ENCODE measurements at regions not wholly inside any gene's neighbourhood (a gene's known extent, or its start where the extent isn't known, plus 50 kb on each side); places are given as distances from the start of the nearest gene placed in this dataset.

DNA sequence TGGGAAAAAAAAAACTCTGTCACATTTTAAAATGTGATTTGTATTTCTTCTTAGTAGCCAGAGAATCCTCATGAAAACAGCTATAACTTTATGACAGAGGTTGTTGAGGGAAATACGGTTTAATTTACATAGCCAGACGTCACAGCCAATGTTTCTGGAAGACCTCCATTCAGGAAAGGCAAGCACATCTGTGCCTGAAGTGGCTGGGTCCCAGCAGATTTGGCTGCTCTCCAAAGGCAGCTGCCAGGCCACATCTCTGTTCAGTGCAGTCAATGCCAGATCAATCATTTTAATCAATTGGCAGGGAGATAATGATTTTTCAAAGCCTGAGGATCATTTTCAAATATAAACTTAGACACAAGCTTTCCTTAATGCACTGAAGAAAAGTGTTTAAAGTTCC, 86.5 kb upstream of the ZIC3 start:
- H3K9me3 Mint-ChIP-seq = no peaks in the 10 kb centered on the region
- CTCF ChIA-PET = no interaction called here

More for the DNA sequence above, 86.5 kb upstream of the ZIC3 start:
- DNase-seq (ENCODE audit: low spot score) = no peak
- H3K4me3 Mint-ChIP-seq = no peak overlapping the region
- POLR2A ChIA-PET = no interaction called here
- H3K27ac Mint-ChIP-seq = no peak overlapping the region
- no peak for ATAC-seq
- no peaks in the 10 kb centered on the region for H3K27me3 Mint-ChIP-seq (ENCODE audit: low read depth)
- TF ChIP-seq, protein P1, sequence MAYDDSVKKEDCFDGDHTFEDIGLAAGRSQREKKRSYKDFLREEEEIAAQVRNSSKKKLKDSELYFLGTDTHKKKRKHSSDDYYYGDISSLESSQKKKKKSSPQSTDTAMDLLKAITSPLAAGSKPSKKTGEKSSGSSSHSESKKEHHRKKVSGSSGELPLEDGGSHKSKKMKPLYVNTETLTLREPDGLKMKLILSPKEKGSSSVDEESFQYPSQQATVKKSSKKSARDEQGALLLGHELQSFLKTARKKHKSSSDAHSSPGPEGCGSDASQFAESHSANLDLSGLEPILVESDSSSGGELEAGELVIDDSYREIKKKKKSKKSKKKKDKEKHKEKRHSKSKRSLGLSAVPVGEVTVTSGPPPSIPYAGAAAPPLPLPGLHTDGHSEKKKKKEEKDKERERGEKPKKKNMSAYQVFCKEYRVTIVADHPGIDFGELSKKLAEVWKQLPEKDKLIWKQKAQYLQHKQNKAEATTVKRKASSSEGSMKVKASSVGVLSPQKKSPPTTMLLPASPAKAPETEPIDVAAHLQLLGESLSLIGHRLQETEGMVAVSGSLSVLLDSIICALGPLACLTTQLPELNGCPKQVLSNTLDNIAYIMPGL (CRISPR knock-in tag; IDR thresholded peaks at IDR 0.05) = no peak
- TF ChIP-seq, protein P2, sequence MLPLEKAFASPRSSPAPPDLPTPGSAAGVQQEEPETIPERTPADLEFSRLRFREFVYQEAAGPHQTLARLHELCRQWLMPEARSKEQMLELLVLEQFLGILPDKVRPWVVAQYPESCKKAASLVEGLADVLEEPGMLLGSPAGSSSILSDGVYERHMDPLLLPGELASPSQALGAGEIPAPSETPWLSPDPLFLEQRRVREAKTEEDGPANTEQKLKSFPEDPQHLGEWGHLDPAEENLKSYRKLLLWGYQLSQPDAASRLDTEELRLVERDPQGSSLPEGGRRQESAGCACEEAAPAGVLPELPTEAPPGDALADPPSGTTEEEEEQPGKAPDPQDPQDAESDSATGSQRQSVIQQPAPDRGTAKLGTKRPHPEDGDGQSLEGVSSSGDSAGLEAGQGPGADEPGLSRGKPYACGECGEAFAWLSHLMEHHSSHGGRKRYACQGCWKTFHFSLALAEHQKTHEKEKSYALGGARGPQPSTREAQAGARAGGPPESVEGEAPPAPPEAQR (CRISPR knock-in tag; IDR thresholded peaks at IDR 0.05) = no peak
- TF ChIP-seq, protein P3, sequence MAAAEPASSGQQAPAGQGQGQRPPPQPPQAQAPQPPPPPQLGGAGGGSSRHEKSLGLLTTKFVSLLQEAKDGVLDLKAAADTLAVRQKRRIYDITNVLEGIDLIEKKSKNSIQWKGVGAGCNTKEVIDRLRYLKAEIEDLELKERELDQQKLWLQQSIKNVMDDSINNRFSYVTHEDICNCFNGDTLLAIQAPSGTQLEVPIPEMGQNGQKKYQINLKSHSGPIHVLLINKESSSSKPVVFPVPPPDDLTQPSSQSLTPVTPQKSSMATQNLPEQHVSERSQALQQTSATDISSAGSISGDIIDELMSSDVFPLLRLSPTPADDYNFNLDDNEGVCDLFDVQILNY (CRISPR knock-in tag; IDR thresholded peaks at IDR 0.05) = no peak
- no peak for TF ChIP-seq CREM (CRISPR knock-in tag; IDR thresholded peaks at IDR 0.05)
- no peak for TF ChIP-seq ATF1 (CRISPR knock-in tag; IDR thresholded peaks at IDR 0.05)
- TF ChIP-seq, protein P4, sequence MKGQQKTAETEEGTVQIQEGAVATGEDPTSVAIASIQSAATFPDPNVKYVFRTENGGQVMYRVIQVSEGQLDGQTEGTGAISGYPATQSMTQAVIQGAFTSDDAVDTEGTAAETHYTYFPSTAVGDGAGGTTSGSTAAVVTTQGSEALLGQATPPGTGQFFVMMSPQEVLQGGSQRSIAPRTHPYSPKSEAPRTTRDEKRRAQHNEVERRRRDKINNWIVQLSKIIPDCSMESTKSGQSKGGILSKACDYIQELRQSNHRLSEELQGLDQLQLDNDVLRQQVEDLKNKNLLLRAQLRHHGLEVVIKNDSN (CRISPR knock-in tag; IDR thresholded peaks at IDR 0.05) = no peak
- TF ChIP-seq, protein P5, sequence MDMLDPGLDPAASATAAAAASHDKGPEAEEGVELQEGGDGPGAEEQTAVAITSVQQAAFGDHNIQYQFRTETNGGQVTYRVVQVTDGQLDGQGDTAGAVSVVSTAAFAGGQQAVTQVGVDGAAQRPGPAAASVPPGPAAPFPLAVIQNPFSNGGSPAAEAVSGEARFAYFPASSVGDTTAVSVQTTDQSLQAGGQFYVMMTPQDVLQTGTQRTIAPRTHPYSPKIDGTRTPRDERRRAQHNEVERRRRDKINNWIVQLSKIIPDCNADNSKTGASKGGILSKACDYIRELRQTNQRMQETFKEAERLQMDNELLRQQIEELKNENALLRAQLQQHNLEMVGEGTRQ (CRISPR knock-in tag; IDR thresholded peaks at IDR 0.05) = no peak
- TF ChIP-seq, protein P6, sequence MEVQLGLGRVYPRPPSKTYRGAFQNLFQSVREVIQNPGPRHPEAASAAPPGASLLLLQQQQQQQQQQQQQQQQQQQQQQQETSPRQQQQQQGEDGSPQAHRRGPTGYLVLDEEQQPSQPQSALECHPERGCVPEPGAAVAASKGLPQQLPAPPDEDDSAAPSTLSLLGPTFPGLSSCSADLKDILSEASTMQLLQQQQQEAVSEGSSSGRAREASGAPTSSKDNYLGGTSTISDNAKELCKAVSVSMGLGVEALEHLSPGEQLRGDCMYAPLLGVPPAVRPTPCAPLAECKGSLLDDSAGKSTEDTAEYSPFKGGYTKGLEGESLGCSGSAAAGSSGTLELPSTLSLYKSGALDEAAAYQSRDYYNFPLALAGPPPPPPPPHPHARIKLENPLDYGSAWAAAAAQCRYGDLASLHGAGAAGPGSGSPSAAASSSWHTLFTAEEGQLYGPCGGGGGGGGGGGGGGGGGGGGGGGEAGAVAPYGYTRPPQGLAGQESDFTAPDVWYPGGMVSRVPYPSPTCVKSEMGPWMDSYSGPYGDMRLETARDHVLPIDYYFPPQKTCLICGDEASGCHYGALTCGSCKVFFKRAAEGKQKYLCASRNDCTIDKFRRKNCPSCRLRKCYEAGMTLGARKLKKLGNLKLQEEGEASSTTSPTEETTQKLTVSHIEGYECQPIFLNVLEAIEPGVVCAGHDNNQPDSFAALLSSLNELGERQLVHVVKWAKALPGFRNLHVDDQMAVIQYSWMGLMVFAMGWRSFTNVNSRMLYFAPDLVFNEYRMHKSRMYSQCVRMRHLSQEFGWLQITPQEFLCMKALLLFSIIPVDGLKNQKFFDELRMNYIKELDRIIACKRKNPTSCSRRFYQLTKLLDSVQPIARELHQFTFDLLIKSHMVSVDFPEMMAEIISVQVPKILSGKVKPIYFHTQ (CRISPR knock-in tag; IDR thresholded peaks at IDR 0.05) = no peak
- TF ChIP-seq, protein P7, sequence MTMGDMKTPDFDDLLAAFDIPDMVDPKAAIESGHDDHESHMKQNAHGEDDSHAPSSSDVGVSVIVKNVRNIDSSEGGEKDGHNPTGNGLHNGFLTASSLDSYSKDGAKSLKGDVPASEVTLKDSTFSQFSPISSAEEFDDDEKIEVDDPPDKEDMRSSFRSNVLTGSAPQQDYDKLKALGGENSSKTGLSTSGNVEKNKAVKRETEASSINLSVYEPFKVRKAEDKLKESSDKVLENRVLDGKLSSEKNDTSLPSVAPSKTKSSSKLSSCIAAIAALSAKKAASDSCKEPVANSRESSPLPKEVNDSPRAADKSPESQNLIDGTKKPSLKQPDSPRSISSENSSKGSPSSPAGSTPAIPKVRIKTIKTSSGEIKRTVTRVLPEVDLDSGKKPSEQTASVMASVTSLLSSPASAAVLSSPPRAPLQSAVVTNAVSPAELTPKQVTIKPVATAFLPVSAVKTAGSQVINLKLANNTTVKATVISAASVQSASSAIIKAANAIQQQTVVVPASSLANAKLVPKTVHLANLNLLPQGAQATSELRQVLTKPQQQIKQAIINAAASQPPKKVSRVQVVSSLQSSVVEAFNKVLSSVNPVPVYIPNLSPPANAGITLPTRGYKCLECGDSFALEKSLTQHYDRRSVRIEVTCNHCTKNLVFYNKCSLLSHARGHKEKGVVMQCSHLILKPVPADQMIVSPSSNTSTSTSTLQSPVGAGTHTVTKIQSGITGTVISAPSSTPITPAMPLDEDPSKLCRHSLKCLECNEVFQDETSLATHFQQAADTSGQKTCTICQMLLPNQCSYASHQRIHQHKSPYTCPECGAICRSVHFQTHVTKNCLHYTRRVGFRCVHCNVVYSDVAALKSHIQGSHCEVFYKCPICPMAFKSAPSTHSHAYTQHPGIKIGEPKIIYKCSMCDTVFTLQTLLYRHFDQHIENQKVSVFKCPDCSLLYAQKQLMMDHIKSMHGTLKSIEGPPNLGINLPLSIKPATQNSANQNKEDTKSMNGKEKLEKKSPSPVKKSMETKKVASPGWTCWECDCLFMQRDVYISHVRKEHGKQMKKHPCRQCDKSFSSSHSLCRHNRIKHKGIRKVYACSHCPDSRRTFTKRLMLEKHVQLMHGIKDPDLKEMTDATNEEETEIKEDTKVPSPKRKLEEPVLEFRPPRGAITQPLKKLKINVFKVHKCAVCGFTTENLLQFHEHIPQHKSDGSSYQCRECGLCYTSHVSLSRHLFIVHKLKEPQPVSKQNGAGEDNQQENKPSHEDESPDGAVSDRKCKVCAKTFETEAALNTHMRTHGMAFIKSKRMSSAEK (CRISPR knock-in tag; IDR thresholded peaks at IDR 0.05; ENCODE audit: borderline replicate concordance) = no peak
- TF ChIP-seq, protein P8, sequence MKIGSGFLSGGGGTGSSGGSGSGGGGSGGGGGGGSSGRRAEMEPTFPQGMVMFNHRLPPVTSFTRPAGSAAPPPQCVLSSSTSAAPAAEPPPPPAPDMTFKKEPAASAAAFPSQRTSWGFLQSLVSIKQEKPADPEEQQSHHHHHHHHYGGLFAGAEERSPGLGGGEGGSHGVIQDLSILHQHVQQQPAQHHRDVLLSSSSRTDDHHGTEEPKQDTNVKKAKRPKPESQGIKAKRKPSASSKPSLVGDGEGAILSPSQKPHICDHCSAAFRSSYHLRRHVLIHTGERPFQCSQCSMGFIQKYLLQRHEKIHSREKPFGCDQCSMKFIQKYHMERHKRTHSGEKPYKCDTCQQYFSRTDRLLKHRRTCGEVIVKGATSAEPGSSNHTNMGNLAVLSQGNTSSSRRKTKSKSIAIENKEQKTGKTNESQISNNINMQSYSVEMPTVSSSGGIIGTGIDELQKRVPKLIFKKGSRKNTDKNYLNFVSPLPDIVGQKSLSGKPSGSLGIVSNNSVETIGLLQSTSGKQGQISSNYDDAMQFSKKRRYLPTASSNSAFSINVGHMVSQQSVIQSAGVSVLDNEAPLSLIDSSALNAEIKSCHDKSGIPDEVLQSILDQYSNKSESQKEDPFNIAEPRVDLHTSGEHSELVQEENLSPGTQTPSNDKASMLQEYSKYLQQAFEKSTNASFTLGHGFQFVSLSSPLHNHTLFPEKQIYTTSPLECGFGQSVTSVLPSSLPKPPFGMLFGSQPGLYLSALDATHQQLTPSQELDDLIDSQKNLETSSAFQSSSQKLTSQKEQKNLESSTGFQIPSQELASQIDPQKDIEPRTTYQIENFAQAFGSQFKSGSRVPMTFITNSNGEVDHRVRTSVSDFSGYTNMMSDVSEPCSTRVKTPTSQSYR (CRISPR knock-in tag; IDR thresholded peaks at IDR 0.05) = no peak
- no peak for TF ChIP-seq MYBL2 (CRISPR knock-in tag; IDR thresholded peaks at IDR 0.05)
- no peak for TF ChIP-seq ZNF416 (CRISPR knock-in tag; IDR thresholded peaks at IDR 0.05)
- TF ChIP-seq ZNF671 (CRISPR knock-in tag; IDR thresholded peaks at IDR 0.05) = no peak
- no peak for TF ChIP-seq NFYB (CRISPR knock-in tag; conservative IDR thresholded peaks at IDR 0.05; ENCODE audit: low read depth)
- no peak for TF ChIP-seq ZNF138 (CRISPR knock-in tag; conservative IDR thresholded peaks at IDR 0.05)
- no peak for TF ChIP-seq JAZF1 (CRISPR knock-in tag; IDR thresholded peaks at IDR 0.05)
- TF ChIP-seq ZBTB21 (CRISPR knock-in tag; IDR thresholded peaks at IDR 0.05; ENCODE audit: borderline replicate concordance) = no peak
- TF ChIP-seq, protein P9, sequence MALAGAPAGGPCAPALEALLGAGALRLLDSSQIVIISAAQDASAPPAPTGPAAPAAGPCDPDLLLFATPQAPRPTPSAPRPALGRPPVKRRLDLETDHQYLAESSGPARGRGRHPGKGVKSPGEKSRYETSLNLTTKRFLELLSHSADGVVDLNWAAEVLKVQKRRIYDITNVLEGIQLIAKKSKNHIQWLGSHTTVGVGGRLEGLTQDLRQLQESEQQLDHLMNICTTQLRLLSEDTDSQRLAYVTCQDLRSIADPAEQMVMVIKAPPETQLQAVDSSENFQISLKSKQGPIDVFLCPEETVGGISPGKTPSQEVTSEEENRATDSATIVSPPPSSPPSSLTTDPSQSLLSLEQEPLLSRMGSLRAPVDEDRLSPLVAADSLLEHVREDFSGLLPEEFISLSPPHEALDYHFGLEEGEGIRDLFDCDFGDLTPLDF (CRISPR knock-in tag; IDR thresholded peaks at IDR 0.05) = no peak
- peaks cover 6% of the 10 kb centered on the region for H3K4me1 Mint-ChIP-seq
- H3K36me3 Mint-ChIP-seq = no peaks in the 10 kb centered on the region
